ENCODE measurements at regions not wholly inside any gene's neighbourhood (a gene's known extent, or its start where the extent isn't known, plus 50 kb on each side); places are given as distances from the start of the nearest gene placed in this dataset.
"Not testable (repeated sequence)": the region's sequence is repeated elsewhere in the genome, so short reads cannot be mapped to it uniquely, and the experiment has no call there.

DNA sequence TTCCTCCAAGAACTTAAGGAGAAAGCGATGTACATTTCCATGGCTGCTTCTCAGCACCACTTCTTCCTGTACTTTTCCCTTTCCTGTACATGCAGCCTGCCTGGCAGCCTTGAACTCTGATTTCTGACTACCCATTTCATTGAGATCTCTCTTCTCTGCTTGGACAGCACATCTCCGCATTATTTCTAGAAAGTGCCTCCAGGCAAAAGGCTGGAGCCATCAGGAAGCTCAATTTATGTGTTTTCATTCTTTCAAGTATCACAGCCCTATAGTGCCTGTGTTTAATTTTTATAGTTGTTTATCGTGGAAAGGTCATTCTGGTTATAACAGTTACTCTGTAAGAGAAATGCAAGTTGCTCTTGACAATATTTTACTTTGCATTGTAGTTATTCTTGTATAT, 688.0 kb upstream of the ANKRD30A start:
- DNase-seq = no peak

DNA sequence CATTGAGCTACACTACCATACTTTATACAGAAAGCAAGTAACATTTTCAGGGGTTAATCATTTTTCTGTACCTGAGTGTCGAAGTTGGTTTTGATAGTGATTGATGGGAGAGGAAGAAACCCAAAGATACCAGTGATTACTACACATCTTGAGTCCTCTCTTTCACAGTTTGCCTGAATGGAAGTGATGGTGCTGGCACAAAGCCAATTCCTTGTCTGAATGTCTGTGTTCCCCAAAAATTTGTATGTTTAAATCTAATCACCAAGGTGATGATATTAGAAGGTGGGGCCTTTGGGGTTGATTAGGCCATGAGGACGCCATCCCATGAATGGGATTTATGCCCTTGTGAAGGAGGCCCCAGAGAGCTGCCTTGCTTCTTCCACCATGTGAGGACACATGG, 696.9 kb upstream of the ANKRD30A start:
- no peak for DNase-seq

DNA sequence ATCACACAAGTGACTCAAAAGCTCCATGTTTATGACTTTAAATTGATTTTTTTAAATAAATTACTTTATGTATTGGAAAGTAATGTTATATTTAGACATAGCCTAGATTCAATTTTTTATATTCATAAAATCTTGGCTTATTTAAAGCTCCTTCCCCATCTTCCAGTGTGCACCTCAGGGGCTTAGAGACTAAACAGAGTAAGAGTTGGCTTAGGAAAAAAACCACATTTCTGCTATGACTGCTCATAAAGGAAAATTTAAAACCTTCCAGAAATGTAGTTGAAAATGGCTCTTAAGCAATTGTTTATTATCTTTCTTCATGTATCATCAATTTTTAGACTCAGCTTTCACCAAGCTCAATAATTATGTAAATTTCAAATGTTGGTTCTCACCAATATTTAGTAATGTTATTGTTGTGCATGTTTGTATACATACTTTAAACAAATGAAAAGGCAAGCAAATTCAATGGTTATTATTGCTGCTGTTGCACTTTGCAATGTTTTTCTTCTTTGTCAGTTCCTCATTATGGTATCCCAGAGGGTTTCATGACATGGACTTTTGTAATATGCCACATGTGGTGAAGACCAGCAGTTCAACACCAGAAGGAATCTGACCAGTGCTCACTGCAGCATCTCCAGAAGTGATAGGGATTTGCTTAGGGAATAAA, 700.1 kb upstream of the ANKRD30A start:
- no peak for DNase-seq

DNA sequence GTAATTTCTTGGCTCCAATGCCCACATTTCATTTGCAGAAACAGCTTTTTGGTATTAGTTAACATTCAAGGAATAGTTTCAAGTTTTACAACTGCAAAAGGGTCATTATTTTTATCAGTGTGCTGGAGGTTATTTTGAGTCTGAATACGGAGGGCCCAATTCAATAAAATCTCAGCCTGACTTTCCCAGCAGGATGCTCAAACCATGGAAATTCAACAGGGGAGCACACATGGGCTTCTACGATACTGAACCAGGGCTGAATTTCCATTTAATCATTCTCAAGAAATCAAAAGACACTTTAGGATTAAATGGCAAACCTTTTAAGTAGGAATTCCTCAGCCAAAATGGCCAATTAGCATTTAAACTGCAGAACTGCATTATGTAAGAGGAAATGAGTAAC, 700.9 kb upstream of the ANKRD30A start:
- DNase-seq = no peak

DNA sequence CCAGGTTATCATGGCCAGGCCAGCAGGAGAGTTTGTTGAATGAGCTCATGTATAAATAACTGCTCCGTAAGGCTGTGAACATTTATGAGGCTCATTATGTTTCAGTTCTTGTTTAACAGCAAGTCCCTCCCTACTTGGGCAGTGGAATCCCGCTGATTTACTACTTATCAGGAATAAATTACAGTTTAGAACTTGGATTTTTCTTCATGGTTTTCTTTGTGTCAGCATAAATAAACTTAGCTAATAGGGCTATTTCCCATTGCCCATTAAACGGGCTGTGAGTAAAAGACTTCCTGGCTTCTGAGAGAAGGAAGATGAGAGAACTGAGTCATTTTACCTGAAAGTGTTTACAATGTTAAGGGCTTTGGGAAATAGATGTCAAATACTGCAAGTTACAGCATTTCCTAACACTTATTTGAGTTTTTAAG, 701.6 kb upstream of the ANKRD30A start:
- no peak for DNase-seq

DNA sequence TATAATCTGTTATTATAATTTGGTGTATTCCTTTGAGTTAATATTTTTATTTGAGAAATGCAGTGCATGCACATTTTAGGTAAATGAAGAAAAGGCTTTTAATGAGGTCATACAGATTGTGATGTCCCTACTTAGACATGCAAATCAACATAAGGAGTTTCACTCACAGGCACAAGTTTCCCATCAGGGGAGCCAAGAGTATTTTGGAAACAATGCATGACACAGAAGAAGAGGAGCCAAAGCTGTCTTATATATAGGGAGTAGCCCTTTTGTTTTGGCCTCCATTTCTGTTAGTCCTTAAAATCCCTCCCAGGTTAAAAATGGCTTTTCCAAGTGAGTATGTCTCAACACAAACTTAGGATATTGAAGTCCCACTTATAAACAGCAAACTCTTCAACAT, 703.4 kb upstream of the ANKRD30A start:
- DNase-seq = no peak

DNA sequence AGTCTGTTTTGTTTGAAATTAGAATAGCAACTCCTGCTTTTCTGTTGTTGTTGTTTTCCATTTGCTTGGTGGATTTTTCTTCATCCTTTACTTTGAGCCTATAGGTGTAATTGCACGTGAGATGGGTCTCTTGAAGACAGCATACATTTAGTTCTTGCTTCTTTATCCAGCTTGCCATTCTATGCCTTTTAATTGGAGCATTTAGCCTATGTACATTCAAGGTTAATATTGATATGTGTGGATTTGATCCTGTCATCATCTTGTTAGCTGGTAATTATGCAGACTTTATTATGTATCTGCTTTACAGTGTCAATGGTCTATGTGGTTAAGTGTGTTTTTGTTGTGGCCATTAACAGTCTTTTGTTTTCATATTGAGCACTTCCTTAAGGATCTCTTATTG, 708.9 kb upstream of the ANKRD30A start:
- DNase-seq = no peak

DNA sequence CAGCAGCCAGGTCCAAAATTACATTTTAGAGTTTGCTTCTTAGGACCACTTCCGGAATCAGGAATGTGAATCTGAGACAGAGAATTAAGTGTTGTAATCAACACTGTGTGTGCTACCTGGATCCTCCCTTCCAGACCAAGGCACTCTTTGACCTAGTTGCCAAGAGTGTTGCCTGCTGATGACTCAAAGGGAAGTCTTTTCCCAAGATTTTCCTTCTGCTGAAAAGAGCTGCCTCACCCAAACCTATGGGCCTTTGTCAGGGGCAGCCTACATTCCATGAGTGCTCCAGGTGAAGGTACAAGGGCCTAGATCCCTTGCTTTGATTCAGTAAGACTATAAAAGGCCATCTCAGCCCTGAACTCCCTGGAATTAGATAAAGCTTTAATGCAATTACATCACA, 712.5 kb upstream of the ANKRD30A start:
- no peak for DNase-seq

DNA sequence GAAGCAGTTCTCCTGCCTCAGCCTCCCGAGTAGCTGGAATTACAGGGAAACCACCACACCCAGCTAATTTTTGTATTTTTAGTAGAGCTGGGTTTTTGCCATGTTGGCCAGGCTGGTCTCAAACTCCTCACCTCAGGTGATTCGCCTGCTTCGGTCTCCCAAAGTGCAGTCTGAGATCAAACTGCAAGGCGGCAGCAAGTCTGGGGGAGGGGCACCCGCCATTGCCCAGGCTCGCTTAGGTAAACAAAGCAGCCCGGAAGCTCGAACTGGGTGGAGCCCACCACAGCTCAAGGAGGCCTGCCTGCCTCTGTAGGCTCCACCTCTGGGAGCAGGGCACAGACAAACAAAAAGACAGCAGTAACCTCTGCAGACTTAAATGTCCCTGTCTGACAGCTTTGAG, 725.2 kb upstream of the ANKRD30A start:
- not testable (repeated sequence) for DNase-seq

DNA sequence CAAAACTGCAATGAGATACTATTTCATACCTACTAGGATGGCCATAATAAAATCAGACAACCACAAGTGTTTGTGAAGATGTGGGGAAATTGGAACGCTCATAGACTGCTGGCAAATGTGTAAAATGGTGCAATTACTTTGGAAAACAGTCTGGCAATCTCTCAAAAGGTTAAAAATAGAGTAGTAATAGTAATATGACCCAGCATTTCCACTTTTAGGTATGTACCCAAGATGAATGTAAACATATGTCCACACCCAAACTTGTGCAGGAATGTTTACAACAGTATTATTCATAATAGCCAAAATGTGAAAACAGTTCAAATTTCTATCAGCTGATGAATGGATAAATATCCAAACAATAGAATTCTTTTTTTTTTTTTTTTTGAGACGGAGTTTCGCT, 731.6 kb upstream of the ANKRD30A start:
- no peak for DNase-seq

DNA sequence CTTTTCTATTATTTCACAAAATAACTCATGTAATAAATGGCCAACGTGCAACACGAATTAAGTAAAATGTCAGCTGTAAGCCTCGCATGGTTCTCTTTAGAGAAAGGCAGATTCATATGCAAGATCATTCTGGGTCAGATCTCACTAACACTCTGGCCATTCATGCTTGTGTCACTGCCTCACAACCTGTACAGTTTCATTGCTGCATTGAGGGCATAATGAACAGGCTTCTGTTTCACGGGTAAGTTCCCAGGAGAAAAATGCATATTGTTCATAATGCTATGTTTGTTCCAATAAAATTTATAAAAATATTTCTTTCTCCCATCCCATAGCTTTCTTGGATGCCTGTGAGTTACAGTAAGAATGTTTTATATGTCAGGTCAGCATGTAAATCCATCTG, 734.0 kb upstream of the ANKRD30A start:
- DNase-seq = no peak

DNA sequence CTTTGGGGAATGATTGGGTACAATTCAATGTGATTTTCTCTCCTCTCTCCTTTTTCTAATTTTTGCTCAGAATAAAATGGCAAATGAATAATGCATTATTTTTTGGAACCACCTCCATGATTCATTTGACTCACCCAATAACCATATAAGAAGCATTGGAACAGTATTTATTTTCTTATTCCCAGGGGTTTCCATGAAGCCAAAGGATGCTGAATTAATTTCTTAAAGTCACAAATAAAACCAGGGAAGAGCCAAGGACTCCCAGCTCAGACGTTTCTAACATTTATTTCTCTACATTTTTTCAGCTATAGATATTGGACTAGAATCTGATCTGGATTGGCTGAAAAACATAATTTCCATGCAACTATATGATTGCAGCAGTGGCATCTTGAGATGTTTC, 735.2 kb upstream of the ANKRD30A start:
- no peak for DNase-seq

DNA sequence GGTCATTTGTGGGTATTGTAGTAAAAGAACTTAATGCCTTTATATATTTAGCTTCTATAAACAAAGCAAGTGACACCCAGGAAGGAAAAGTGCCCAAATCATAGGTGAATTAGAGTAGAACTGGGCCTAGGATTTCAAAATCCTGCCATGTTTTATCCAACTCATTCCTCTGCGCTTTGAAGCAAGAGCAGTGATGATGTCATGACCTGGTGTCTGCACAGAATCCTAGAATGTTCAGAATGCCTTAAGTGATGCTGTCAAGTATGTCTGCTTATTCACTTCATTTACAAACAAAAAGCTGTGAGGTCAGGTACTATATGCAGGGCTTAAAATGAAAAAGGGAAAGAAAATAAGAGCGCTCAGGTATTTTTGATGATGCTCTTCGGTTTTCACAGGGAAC, 737.2 kb upstream of the ANKRD30A start:
- no peak for DNase-seq

DNA sequence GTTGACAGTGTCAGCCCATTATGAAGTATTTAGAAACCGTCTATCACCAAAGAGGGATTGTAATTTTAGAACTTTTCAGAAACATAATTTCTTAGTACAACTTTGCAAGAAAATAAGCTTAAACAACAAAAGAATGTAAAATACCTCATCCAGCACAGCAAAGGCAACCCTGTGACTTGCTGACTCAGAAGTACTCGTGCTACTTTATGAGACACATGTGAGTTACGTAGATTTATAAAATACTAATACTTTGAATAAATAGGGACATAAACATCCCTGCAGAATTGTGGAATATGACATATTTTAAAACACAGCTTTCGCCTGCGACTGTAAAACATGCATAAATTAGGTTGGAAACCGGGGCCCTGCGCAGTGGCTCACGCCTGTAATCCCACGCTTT, 739.7 kb upstream of the ANKRD30A start:
- DNase-seq = no peak

DNA sequence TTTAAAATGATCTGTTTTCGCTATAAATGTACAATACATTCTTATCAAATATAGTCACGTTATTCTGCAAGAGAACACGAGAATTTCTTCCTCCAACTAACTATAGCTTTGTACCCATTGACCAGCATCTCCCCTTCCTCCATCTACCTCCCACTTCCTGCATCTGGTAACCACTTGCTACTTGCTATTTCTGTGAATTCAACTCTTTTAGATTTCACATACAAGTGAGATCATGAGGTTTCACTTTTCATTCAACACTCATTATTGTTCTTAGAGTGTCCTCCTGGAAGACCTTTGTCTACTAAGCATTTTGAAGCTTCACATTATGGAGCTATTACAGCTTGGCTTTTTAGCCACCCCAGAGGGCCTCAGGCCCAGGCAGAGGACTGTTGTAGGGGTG, 741.3 kb upstream of the FZD8 start:
- no peak for DNase-seq

DNA sequence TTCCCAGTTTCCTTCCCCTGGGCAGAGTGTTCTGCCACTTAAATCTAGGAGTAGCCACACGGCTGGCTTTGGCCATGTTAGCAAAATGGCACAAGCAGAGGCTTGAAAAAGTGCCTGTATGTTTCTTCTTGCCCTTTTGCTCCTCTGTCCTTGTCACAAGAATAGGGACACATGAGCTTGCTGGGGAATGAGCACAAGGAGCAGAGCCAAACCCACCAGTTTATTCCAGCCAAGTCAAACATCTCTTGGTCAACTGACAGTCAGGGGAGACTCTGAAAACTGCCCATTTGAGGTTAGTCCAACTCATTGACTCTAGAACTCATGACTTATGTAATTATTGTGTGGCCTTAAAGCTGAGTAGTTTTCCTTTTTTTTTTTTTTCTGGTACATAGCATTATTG, 739.7 kb upstream of the FZD8 start:
- no peak for DNase-seq

DNA sequence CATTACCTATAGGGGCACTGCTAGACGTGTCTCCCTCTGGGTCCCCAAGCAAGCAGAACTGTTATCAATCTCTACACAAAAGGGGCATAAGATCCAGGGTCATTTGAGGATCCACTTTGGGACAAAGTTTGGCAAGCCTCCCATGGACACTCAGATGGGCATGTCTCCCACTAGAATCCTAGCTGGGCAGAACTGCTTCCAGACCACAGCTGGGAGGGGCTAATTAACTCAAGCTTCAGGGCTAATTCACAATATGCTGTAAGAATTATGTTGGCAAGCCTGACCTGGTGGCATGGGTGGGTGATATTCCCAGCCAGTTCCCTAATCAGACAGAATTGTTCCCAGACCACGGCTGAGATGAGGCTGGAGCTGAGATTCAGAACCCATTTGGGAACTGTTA, 738.4 kb upstream of the FZD8 start:
- no peak for DNase-seq

DNA sequence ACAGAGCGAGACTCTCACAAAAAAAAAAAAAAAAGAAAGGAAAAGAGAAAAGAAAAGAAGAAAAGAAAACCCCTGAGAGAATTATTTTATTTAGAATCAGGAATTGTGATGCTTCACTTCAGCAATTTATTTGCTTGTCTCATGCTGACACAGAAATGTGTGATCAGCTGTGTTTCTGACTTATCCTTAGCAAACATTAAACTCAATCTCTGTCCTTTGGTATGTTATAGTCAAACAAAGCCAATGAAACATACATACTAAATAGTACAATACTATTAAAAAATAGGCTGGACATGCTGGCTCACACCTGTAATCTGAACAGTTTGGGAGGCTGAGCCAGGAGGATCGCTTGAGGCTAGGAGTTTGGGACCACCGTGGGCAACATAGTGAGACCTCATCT, 733.0 kb upstream of the FZD8 start:
- DNase-seq = no peak

DNA sequence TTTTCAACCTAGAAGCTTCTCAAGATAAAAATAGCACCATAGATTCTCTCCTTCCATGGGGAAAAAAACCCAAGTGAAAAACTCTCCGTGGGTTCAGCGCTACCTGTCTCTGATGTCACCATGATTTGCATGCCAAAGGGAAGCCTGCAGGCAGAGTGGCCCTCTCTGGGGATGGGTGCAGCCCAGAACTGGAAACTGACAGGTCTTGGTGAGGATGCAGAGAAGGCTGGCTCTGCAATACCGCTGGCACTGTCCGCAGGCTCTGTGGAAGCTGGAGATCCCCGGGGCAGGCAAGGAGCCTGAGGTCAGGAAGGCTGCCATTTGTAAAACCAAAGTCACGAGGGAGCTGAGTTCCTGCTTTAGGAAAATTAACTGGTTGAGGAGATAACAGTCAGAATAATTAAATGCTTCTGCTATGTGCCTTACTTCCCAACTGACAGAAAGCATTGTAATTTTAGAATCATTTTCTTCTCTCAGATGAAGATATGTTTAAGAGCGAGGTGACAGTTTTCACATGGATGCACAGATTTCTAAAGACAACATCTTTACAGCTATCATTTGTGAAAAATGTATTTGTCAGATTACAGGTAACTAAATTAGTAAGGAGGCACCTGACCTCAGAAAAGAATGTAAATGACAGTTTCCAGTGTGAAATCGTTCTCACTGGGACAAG, 731.5 kb upstream of the FZD8 start:
- DNase-seq = no peak

DNA sequence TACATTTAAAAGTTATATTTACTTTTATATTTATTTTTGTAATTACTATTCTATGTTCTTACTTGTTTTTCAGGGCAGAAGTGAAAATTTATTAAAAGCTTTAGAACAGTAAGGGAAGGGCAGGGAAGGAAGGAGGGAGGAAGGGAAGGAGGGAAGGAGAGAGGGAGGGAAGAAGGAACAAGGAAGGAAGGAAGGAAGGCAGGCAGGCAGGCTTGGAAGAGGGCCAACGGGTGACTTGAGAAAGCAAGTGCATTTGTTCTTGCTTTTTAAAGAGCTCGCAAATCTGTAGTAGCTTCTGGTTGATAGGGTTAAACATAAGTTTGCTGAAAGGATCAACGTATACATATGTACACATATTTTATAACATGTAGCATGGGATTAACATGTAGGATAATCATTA, 725.3 kb upstream of the FZD8 start:
- no peak for DNase-seq

DNA sequence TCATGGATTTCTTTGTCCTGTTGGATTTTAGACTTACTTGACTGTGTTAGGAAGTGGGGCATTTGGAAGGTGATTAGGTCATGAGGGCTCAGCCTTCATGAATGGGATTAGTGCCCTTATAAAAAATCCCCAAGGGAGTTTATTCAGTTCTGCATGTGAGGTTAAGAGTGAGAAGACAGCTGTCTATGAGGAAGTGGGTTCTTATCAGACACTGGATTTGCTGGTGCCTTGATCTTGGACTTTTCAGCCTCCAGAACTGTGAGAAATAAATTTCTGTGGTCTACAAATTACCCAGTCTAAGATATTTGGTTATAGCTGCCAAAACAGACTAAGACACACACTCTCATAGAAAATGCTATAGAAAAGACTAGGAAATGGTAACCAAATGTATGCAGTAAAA, 724.7 kb upstream of the FZD8 start:
- no peak for DNase-seq

DNA sequence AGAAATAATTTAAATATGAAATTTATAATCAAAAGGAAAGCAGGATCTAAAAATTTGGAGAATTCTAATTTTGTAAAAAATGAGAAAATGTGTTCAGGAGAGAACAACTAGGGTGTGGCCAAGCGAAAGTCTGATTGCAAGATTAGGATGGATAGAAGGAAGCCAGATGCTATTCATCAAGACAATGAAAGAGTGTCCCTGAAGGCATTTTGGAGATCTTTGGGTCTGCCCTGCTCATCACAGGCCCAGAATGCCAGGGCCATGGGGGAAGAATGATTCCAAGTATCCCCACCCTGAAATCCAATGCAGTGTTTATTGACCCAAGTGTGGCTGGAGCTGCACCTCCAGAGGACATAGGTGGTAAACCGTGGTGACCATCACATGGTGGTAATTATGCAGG, 724.0 kb upstream of the FZD8 start:
- DNase-seq = no peak

DNA sequence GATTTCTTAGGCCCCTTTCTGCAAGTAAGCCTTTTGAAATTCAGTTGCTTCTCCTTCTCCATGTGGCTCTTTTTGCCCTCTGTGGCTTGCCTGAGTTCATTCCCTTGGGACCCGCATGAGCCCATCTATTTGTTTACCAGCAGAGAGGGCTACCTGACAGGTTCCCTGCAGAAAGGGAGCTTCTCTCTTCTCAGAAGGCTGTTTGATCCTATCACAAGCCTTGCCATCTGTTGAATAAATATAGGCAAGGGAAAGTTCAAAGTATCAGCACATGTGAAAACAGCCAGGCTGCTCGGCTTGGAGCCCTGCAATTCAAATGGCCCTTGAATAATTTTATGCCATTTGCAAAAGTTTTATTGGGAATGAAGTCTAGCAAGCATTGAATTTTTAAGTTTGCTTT, 720.2 kb upstream of the FZD8 start:
- no peak for DNase-seq

DNA sequence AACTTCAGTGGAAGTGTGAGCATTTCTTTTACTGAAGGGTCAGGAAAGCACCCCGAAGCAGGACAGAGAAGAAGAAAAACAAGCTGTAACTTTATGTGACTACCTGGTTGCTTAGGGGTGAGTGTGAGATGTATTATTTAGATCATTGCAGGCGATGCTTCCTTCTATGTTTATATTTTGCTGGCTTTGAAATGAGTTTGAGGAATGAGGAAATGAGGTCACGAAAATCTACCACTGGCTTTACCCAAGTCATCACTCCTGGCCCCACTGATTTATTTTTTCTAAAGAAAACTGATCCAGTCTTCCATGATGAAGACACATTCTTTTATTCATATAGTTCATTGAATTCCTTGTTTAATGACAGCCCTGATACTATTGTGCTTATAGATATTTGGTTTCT, 716.6 kb upstream of the FZD8 start:
- no peak for DNase-seq

DNA sequence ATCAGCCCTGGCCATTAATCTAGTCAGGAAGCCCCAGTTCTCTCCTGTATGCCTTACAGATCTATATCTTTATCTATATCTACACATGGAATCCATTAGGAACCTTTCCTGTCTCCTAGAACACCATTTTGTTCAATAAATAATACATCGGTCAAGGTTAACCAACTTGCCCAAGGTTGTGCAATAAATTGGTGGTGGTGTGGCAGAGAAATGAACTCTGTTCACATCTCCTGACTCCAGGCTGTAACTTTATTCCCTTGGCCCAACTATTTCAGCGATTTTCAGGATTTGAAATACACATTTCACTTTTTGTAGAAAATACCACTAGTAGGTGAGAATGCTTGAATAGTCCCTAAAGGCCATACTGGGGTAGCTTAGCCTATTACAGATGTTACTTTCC, 712.5 kb upstream of the FZD8 start:
- DNase-seq = no peak

Data from OCI-M1 (cell line).